ENCODE measurements at regions not wholly inside any gene's neighbourhood (a gene's known extent, or its start where the extent isn't known, plus 50 kb on each side); places are given as distances from the start of the nearest gene placed in this dataset.

GRCh38 chr14:101151226-101151926 is 247.9 kb upstream of the RTL1 start:
- DNase-seq: no peak

DNA sequence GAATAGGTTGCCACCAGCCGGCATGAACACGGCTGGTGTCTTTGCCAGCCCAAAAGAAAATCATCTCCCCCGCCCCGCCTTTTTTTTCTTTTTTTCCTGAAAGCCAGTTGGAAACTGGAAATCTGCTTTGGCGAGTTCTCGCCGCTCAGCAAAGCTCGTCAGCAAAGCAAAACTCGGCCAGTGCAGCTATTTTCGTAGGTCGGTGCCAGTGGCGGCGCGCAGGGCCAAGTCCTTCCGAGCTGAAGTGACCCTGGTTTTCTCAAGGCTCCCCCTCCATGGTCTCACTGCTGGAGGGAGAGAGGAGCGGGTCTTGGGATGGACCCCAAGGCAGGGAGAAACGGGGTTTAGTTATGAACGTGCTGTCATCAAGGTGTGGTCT is 248.4 kb upstream of the RTL1 start:
- DNase-seq: no peak

GRCh38 chr14:101152855-101153254 is 249.3 kb upstream of the RTL1 start:
- DNase-seq: no peak

- DNase-seq: no peak
Measured at GRCh38 chr14:101153691-101154090, 250.2 kb upstream of the RTL1 start.

DNA sequence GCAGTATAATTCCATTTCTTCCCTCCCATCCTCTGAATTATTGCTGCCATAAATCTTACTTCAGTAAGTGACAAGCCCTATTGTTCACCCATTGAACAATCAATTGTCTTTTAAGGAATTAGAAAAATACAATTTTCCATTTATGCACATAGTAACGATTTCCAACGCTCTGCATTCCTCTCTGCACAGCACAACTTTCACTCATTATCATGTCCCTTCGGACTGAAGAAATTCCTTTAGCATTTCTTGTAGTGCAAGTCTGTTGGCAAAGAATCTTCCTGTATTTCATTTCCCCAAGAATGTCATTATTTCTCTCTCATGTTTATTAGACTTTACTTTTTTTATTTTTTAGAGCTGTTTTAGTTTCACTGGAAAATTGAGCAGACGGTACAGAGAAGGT is 252.1 kb upstream of the RTL1 start:
- no peak for DNase-seq

- no peak for DNase-seq
Measured at GRCh38 chr14:101167428-101167827, 263.9 kb upstream of the RTL1 start.

GRCh38 chr14:101169267-101169666 is 265.7 kb upstream of the RTL1 start:
- no peak for DNase-seq

DNA sequence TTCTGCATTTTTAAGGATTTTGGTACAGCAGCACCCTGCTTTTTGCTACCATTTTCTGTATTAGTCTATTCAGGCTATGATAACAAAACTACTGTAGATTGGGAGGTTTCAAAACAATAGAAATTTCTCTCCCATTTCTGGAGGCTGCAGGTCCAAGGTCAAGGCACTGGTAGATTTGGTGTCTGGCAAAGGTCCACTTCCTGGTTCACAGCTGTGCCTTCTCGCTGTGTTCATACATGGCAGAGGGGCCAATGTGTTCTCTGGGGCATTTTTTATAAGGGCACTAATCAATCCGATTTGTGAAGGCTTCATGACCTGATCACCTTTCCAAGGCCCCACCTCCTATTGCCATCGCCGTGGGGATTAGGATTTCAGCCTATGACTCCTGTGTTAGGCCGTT is 268.1 kb upstream of the RTL1 start:
- no peak for DNase-seq

DNA sequence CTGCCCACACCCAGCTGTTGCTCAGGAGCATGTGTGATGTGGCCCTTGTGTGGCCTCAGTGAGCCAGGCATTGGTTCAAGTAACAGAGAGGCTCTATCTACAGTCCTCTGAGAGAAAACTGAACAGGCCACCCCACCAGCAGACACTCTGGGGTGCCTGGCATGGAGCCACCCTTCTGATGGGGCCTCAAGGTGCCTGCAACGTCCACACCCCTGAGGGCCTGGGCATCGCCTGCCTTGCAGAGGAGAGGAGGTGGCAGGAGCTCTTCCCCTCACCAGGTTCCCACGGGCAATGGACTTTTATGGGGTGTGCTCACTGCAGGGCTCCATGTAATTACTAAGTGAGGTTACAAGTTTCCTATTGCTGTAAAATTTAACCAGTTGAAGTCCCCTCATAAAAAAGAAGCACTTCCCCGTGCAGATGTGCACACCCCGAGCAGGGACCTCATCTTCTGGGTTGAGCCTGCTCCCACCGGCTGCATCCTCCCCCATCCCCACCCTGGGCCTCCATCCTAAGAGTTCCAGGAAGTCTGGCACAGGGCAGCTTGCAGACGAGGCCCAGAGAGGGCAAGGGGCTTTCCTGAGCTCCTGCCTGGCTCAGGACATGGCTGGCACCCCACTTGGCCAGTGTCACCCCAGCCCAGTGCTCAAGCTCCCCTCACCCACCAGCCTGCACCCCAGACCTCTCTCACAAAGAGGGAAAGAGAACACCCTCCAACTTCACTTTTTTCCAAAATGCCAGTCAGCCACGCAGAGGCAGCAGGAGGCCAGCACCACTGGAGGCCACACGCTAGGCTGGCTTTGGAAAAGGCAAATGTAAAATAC is 270.4 kb upstream of the RTL1 start:
- no peak for DNase-seq

- DNase-seq: no peak
Measured at GRCh38 chr14:101174522-101174838, 271.0 kb upstream of the RTL1 start.

DNA sequence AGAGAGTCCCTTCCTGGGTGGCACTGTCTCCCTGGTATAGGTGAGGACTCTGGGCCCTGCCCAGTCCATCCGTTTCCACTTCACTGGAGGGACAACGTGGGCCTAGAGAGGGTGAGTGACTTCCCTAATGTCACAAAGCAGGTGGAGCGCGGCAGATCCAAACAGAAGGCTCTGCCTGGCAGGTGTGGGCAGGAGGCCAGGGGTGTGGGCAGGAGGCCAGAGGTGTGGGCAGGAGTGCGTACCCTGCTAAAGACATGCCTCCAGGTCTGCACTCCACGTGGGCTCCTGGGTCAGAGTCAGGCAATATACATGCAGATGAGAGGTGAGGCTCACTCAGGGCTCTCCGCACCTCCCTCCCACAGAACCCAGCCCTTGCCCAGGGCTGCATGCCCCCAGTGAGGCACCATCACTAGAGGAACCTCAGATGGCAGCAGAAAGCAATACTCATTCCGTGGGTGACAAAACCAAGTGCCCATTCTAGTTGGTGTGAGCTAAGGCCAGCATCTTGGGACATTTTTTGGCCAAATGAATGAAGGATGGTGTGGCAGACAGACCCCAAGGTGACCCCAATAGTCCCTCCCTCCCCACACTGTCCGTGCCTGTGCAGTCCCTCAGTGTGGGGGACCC is 271.6 kb upstream of the RTL1 start:
- DNase-seq: no peak

- DNase-seq: no peak
Measured at GRCh38 chr14:101175731-101176534, 272.4 kb upstream of the RTL1 start.

GRCh38 chr14:101176535-101177205 is 273.1 kb upstream of the RTL1 start:
- no peak for DNase-seq

GRCh38 chr14:101177301-101177971 is 273.9 kb upstream of the RTL1 start:
- no peak for DNase-seq

- DNase-seq: no peak
Measured at GRCh38 chr14:101178184-101179072, 274.9 kb upstream of the RTL1 start.

- no peak for DNase-seq
Measured at GRCh38 chr14:101179691-101180211, 276.2 kb upstream of the RTL1 start.

- no peak for DNase-seq
Measured at GRCh38 chr14:101181446-101182313, 278.2 kb upstream of the RTL1 start.

DNA sequence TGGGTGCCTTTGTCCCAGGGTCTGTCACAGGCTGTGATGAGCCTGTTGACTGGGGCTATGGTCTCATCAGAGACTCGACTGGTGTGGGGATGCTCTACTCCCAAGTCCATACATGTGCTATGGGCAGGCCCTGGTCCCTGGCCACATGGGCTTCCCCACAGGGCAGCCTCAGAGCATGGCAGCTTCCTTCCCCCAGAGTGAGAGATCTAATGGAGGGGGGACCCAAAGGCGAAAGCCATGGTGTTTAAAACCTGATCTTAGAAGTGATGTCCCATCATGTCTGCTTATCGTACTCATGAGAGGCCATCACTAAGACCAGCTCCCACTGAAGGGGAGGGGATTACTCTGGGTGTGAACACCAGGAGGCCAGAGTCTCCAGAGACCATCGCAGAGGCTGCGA is 279.0 kb upstream of the RTL1 start:
- no peak for DNase-seq

- DNase-seq: no peak
Measured at GRCh38 chr14:101183376-101184103, 280.0 kb upstream of the RTL1 start.
